ENCODE measurements at regions not wholly inside any gene's neighbourhood (a gene's known extent, or its start where the extent isn't known, plus 50 kb on each side); places are given as distances from the start of the nearest gene placed in this dataset.

- intact Hi-C loops (cut with micrococcal nuclease; ENCODE audit: unreplicated experiment) (no loop called here), in situ Hi-C loops (cut with MboI) (no loop called here)
- FAIRE-seq (no peak), ATAC-seq (no peak), DNase-seq (ENCODE audit: low read depth, low spot score) (no peak)
- Histone ChIP-seq H4K20me1 (ENCODE audit: control insufficient read depth, insufficient read depth) (no peaks in the 10 kb centered on the region), H3K27ac (ENCODE audit: control insufficient read depth, insufficient read depth) (no peak overlapping the region), H3K79me2 (ENCODE audit: control insufficient read depth, insufficient read depth, low read length) (no peaks in the 10 kb centered on the region), H3K4me2 (ENCODE audit: control insufficient read depth, insufficient read depth) (no peak overlapping the region), H3K9me3 (replicated peaks; ENCODE audit: control insufficient read depth, insufficient read depth, low read length) (no peaks in the 10 kb centered on the region), H3K36me3 (ENCODE audit: control insufficient read depth in 2 of 2, insufficient read depth in 2 of 2, low read length in 1 of 2) (no peaks in the 10 kb centered on the region), H3K4me3 (no peak overlapping the region), H2AFZ (ENCODE audit: control insufficient read depth, low read depth, low read length) (no peak overlapping the region), H3K4me1 (ENCODE audit: control insufficient read depth, insufficient read depth, low read length) (no peaks in the 10 kb centered on the region), H3K9ac (ENCODE audit: control insufficient read depth, insufficient read depth, low read length) (no peak overlapping the region), H3K27me3 (replicated peaks in 1 of 2; ENCODE audit: control insufficient read depth in 2 of 2, insufficient read depth in 2 of 2, low read length in 1 of 2) (no peaks in the 10 kb centered on the region)
- ChIA-PET POLR2A (no interaction called here), SMC1A (ENCODE audit: uncharacterized antibody, unreplicated experiment) (interaction anchor here (1.5 kb wide), 1 partner anchor 32 kb away, joined by 7 read pairs; no protein-coding TSS in a partner anchor), CTCF (interaction anchor here (1.0 to 1.2 kb wide), 2 partner anchors 9 to 30 kb away, joined by 3 read pairs; no protein-coding TSS in a partner anchor), RAD21 (ENCODE audit: unreplicated experiment) (no interaction called here)
- WGBS (ENCODE audit: insufficient coverage, insufficient replicate concordance, low lambda C conversion rate, missing lambda C conversion rate) = 0% methylated on average over 1 of the region's 1 CpG
- TF ChIP-seq ZBED1 (IDR thresholded peaks at IDR 0.05; ENCODE audit: borderline replicate concordance) = no peak
- no peak for TF ChIP-seq RBBP5 (conservative IDR thresholded peaks at IDR 0.05)
- no peak for TF ChIP-seq TCF12 (IDR thresholded peaks at IDR 0.05; ENCODE audit: low read depth, low read length)
- TF ChIP-seq CBX5 (IDR thresholded peaks at IDR 0.05; ENCODE audit: low read depth) = no peak
- TF ChIP-seq, protein P1, sequence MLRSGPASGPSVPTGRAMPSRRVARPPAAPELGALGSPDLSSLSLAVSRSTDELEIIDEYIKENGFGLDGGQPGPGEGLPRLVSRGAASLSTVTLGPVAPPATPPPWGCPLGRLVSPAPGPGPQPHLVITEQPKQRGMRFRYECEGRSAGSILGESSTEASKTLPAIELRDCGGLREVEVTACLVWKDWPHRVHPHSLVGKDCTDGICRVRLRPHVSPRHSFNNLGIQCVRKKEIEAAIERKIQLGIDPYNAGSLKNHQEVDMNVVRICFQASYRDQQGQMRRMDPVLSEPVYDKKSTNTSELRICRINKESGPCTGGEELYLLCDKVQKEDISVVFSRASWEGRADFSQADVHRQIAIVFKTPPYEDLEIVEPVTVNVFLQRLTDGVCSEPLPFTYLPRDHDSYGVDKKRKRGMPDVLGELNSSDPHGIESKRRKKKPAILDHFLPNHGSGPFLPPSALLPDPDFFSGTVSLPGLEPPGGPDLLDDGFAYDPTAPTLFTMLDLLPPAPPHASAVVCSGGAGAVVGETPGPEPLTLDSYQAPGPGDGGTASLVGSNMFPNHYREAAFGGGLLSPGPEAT (IDR thresholded peaks at IDR 0.05; ENCODE audit: low read depth) = no peak
- TF ChIP-seq NR2C1 (IDR thresholded peaks at IDR 0.05) = no peak
- TF ChIP-seq IKZF2 (IDR thresholded peaks at IDR 0.05) = no peak
- no peak for TF ChIP-seq SIX5 (IDR thresholded peaks at IDR 0.05; ENCODE audit: low read depth, low read length, severe bottlenecking)
- TF ChIP-seq SUZ12 (IDR thresholded peaks at IDR 0.05; ENCODE audit: unreplicated experiment) = no peak
- TF ChIP-seq STAT3 (IDR thresholded peaks at IDR 0.05; ENCODE audit: low read depth, low read length) = no peak
- TF ChIP-seq ZNF687 (IDR thresholded peaks at IDR 0.05) = no peak
- TF ChIP-seq RCOR1 (conservative IDR thresholded peaks at IDR 0.05; ENCODE audit: low read depth, low read length) = no peak
- TF ChIP-seq SMARCA5 (IDR thresholded peaks at IDR 0.05) = no peak
- TF ChIP-seq MEF2A (IDR thresholded peaks at IDR 0.05; ENCODE audit: insufficient read depth, low read depth, low read length) = no peak
- TF ChIP-seq SUPT20H (IDR thresholded peaks at IDR 0.05; ENCODE audit: borderline replicate concordance, control insufficient read depth, low read depth, low read length) = no peak
- TF ChIP-seq DPF2 (IDR thresholded peaks at IDR 0.05) = no peak
- TF ChIP-seq NBN (IDR thresholded peaks at IDR 0.05) = no peak
- no peak for TF ChIP-seq SREBF1 (IDR thresholded peaks at IDR 0.05; ENCODE audit: low read length)
- TF ChIP-seq EP300 (IDR thresholded peaks at IDR 0.05; ENCODE audit: borderline replicate concordance in 1 of 2, control insufficient read depth in 1 of 2, low read depth in 2 of 2, low read length in 2 of 2) = no peak
- TF ChIP-seq RAD21 (IDR thresholded peaks at IDR 0.05; ENCODE audit: insufficient read depth, low read depth, low read length) = no peak
- BruUV-seq (replicated peaks) = no TSS peak
Measured at GRCh38 chrX:86914569-86914968, 603.0 kb upstream of the KLHL4 start.
